ENCODE measurements at regions not wholly inside any gene's neighbourhood (a gene's known extent, or its start where the extent isn't known, plus 50 kb on each side); places are given as distances from the start of the nearest gene placed in this dataset.

DNA sequence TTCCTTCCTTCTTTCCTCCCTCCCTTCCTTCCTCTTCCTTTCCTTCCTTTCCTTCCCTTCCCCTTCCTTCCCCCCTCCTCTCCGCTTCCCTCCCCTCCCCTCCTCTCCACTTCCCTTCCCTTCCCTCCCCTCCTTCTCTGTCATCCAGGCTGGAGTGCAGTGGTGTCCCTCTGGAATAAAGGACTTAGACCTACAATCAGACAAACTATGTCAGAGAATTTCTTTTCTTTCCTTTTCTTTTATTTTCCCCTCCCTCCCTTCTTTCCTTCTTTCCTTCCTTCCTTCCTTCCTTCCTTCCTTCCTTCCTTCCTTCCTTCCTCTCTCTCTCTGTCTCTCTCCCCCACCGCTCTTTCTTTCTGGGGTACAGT, 242.2 kb downstream of the GATA3 start:
- FAIRE-seq (no peak), DNase-seq (ENCODE audit: low read depth in 1 of 2, low spot score in 1 of 2) (no peak), ATAC-seq (no peak)
- ChIA-PET CTCF (no interaction called here), POLR2A (no interaction called here)
- no peak overlapping the region for H3K27ac ChIP-seq
- no peaks in the 10 kb centered on the region for H3K9me3 ChIP-seq
- no peaks in the 10 kb centered on the region for H3K4me1 ChIP-seq
- 82% methylated on average over 1 of the region's 2 CpGs for WGBS (ENCODE audit: missing lambda C conversion rate)
- no peak overlapping the region for H3K4me2 ChIP-seq
- TF ChIP-seq, protein P1, sequence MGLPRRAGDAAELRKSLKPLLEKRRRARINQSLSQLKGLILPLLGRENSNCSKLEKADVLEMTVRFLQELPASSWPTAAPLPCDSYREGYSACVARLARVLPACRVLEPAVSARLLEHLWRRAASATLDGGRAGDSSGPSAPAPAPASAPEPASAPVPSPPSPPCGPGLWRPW (IDR thresholded peaks at IDR 0.05): no peak
- TF ChIP-seq ZC3H11A (IDR thresholded peaks at IDR 0.05) (no peak), ZNF302 (CRISPR knock-in tag; IDR thresholded peaks at IDR 0.05) (no peak), ZSCAN20 (CRISPR knock-in tag; IDR thresholded peaks at IDR 0.05) (no peak), RCOR1 (IDR thresholded peaks at IDR 0.05; ENCODE audit: low read depth, low read length) (no peak)
- TF ChIP-seq, protein P2, sequence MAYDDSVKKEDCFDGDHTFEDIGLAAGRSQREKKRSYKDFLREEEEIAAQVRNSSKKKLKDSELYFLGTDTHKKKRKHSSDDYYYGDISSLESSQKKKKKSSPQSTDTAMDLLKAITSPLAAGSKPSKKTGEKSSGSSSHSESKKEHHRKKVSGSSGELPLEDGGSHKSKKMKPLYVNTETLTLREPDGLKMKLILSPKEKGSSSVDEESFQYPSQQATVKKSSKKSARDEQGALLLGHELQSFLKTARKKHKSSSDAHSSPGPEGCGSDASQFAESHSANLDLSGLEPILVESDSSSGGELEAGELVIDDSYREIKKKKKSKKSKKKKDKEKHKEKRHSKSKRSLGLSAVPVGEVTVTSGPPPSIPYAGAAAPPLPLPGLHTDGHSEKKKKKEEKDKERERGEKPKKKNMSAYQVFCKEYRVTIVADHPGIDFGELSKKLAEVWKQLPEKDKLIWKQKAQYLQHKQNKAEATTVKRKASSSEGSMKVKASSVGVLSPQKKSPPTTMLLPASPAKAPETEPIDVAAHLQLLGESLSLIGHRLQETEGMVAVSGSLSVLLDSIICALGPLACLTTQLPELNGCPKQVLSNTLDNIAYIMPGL (CRISPR knock-in tag; IDR thresholded peaks at IDR 0.05; ENCODE audit: borderline replicate concordance): no peak
- H3K4me3 ChIP-seq: no peak overlapping the region

DNA sequence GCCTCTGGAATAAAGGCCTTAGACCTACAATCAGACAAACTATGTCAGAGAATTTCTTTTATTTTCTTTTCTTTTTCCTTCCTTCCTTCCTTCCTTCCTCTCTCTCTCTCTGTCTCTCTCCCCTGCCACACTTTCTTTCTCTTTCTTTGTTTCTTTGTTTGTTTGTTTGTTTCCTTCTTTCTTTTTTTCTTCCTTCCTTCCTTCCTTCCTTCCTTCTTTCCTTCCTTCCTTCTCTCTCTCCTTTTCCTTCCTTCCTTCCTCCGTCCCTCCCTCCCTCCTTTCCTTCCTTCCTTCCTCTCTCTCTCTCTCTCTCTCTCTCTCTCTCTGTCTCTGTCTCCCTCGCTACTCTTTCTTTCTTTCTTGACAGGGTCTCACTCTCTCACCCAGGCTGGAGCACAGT, 242.6 kb downstream of the GATA3 start:
- Histone ChIP-seq H3K4me3 (no peak overlapping the region), H3K4me1 (no peaks in the 10 kb centered on the region), H3K4me2 (no peak overlapping the region), H3K9me3 (no peaks in the 10 kb centered on the region), H3K27ac (no peak overlapping the region)
- TF ChIP-seq EP300 (IDR thresholded peaks at IDR 0.05) (no peak), PHF8 (IDR thresholded peaks at IDR 0.05; ENCODE audit: borderline replicate concordance, low read depth) (no peak), MAFK (IDR thresholded peaks at IDR 0.05; ENCODE audit: partially characterized antibody) (no peak), HEYL (CRISPR knock-in tag; IDR thresholded peaks at IDR 0.05) (no peak), JUNB (IDR thresholded peaks at IDR 0.05) (no peak), FOXS1 (CRISPR knock-in tag; IDR thresholded peaks at IDR 0.05) (no peak), HDAC2 (IDR thresholded peaks at IDR 0.05) (no peak)
- TF ChIP-seq, protein P3, sequence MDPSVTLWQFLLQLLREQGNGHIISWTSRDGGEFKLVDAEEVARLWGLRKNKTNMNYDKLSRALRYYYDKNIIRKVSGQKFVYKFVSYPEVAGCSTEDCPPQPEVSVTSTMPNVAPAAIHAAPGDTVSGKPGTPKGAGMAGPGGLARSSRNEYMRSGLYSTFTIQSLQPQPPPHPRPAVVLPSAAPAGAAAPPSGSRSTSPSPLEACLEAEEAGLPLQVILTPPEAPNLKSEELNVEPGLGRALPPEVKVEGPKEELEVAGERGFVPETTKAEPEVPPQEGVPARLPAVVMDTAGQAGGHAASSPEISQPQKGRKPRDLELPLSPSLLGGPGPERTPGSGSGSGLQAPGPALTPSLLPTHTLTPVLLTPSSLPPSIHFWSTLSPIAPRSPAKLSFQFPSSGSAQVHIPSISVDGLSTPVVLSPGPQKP (IDR thresholded peaks at IDR 0.05; ENCODE audit: low read depth, low read length): no peak
- TF ChIP-seq, protein P4, sequence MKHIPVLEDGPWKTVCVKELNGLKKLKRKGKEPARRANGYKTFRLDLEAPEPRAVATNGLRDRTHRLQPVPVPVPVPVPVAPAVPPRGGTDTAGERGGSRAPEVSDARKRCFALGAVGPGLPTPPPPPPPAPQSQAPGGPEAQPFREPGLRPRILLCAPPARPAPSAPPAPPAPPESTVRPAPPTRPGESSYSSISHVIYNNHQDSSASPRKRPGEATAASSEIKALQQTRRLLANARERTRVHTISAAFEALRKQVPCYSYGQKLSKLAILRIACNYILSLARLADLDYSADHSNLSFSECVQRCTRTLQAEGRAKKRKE (CRISPR knock-in tag; IDR thresholded peaks at IDR 0.05; ENCODE audit: low read depth): no peak
- DNase-seq (ENCODE audit: low read depth in 1 of 2, low spot score in 1 of 2): no peak
- ATAC-seq: no peak
- POLR2A ChIA-PET: no interaction called here
- CTCF ChIA-PET: no interaction called here
- no CpG with 5 or more reads among the region's 2 CpGs for WGBS (ENCODE audit: missing lambda C conversion rate)
- no peak for FAIRE-seq

DNA sequence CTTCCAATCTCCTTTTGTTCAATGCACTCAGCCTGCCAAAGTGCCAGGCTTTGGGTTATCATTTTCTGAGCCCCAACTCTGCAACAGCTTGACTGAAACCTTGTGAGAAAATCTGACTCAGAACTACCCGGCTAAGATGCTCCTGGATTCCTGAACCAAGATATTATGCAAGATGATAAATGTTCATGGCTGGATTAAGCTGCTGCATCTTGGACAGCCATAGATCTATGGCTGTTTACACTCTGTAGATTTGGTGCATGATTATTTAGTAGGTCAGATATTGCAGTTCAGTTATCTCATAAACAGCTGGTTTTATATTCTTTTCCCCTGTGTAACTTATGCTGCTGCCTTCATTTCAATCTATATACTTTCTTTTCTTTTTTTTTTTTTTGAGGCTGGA, 243.5 kb downstream of the GATA3 start:
- H3K4me1 ChIP-seq: no peaks in the 10 kb centered on the region
- H3K27ac ChIP-seq: no peak overlapping the region
- no peak for DNase-seq (ENCODE audit: low read depth in 1 of 2, low spot score in 1 of 2)
- H3K9me3 ChIP-seq: no peaks in the 10 kb centered on the region
- no peak for FAIRE-seq
- H3K4me3 ChIP-seq: no peak overlapping the region
- CTCF ChIA-PET: interaction anchor here (0.7 to 1.2 kb wide), 2 partner anchors 44 to 58 kb away, joined by 3 read pairs; no protein-coding TSS in a partner anchor
- POLR2A ChIA-PET: no interaction called here
- ATAC-seq: no peak
- 42% methylated on average over 1 of the region's 1 CpG for WGBS (ENCODE audit: missing lambda C conversion rate)
- H3K4me2 ChIP-seq: no peak overlapping the region
- TF ChIP-seq SREBF2 (IDR thresholded peaks at IDR 0.05) (no peak), FOSL2 (IDR thresholded peaks at IDR 0.05) (no peak), FOSL2 (CRISPR knock-in tag; IDR thresholded peaks at IDR 0.05) (no peak), KDM5A (IDR thresholded peaks at IDR 0.05) (no peak), MAZ (IDR thresholded peaks at IDR 0.05; ENCODE audit: borderline replicate concordance, low read depth, low read length) (no peak), CHD2 (IDR thresholded peaks at IDR 0.05; ENCODE audit: low read length, partially characterized antibody) (no peak), CBX2 (IDR thresholded peaks at IDR 0.05; ENCODE audit: borderline replicate concordance, low read depth) (no peak), ZFP36 (IDR thresholded peaks at IDR 0.05; ENCODE audit: borderline replicate concordance, partially characterized antibody) (no peak), HOXB5 (CRISPR knock-in tag; IDR thresholded peaks at IDR 0.05) (no peak), ZNF302 (CRISPR knock-in tag; IDR thresholded peaks at IDR 0.05) (no peak), EP300 (IDR thresholded peaks at IDR 0.05) (no peak), HDAC2 (IDR thresholded peaks at IDR 0.05) (no peak), RARB (CRISPR knock-in tag; IDR thresholded peaks at IDR 0.05) (no peak), EHF (CRISPR knock-in tag; IDR thresholded peaks at IDR 0.05) (no peak)
- TF ChIP-seq, protein P5, sequence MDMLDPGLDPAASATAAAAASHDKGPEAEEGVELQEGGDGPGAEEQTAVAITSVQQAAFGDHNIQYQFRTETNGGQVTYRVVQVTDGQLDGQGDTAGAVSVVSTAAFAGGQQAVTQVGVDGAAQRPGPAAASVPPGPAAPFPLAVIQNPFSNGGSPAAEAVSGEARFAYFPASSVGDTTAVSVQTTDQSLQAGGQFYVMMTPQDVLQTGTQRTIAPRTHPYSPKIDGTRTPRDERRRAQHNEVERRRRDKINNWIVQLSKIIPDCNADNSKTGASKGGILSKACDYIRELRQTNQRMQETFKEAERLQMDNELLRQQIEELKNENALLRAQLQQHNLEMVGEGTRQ (IDR thresholded peaks at IDR 0.05): no peak
- TF ChIP-seq, protein P6, sequence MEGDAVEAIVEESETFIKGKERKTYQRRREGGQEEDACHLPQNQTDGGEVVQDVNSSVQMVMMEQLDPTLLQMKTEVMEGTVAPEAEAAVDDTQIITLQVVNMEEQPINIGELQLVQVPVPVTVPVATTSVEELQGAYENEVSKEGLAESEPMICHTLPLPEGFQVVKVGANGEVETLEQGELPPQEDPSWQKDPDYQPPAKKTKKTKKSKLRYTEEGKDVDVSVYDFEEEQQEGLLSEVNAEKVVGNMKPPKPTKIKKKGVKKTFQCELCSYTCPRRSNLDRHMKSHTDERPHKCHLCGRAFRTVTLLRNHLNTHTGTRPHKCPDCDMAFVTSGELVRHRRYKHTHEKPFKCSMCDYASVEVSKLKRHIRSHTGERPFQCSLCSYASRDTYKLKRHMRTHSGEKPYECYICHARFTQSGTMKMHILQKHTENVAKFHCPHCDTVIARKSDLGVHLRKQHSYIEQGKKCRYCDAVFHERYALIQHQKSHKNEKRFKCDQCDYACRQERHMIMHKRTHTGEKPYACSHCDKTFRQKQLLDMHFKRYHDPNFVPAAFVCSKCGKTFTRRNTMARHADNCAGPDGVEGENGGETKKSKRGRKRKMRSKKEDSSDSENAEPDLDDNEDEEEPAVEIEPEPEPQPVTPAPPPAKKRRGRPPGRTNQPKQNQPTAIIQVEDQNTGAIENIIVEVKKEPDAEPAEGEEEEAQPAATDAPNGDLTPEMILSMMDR (IDR thresholded peaks at IDR 0.05): no peak
- TF ChIP-seq, protein P2 (CRISPR knock-in tag; IDR thresholded peaks at IDR 0.05; ENCODE audit: borderline replicate concordance): no peak
